NCI-H748 treated with DMSO at 0.1 percent for 48 hours (cell line): ENCODE measurements at regions not wholly inside any gene's neighbourhood (a gene's known extent, or its start where the extent isn't known, plus 50 kb on each side); places are given as distances from the start of the nearest gene placed in this dataset.
"Not testable (repeated sequence)": the region's sequence is repeated elsewhere in the genome, so short reads cannot be mapped to it uniquely, and the experiment has no call there.

Source experiments
- DNase-seq: peaks from one replicate; lab custom pipeline; 2025; lab: John Stamatoyannopoulos, UW

DNA sequence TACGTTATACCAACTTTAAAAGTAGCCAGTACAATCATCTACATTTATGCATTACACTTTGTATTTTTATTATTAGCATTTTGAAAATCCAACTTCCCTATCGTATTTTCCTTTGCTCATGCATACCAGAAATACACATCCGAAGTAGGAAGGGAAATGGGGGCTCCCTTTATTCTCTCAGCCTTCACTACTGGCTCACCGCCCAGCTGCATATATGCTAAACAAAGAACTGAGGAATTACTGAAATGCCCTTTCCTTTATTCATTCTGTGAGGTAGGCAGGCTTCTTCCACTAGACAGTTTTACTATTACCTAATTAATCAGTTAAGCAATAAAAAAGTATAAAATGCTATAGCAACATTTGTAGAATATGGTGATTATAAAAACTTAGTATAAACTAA is 291.6 kb downstream of the KLF12 start:
- DNase-seq, result no peak

DNA sequence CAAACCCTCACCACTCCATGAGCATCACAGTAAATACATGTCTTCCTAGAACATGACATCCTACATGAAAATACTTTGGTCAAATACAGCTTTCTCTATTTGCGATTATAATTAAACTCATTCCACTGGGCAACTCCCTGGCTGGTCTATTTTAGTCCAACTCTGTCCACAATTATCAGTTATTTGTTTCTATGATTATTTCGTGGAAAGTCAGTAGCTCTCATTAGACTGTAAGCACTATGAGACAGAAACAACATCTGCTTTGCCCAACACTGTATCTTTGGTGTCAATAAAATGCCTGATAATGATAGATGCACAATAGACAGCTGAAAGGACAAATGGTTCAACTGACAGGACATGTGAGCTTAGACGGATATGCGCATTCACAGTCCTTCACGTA is 292.0 kb downstream of the KLF12 start:
- no peak for DNase-seq

GRCh38 chr13:73837147-73837546 is 297.1 kb downstream of the KLF12 start:
- DNase-seq, result no peak

DNA sequence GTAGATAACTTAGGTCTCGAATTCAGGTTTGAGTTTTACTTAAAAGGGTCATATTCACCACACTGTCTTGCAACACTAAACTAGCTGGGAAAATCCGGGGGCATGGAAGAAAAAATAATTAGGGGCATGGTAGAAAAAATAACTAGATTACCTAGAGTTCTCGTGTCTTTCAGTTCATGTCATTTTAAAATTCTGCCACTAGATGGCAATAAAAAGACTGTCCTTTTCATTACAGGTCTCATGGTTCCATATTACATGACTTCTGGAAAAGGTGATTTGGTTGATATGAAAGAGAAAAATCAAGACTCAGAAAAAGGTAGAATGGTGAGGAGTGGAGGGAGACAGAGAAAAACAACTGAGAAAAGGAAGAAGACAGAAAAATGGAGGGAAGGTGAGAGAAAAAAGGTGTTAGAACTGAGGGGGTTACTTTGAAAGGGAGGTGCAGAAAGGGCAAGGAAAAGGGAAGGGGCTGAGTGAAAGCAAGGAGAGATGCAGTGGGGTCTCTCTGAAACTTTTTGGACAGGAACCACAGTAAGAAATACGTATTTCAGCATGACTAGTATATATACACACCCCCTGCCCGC is 299.0 kb downstream of the KLF12 start:
- peak; percentile 35 for DNase-seq

GRCh38 chr13:73833325-73834070 is 300.7 kb downstream of the KLF12 start:
- DNase-seq, result no peak

DNA sequence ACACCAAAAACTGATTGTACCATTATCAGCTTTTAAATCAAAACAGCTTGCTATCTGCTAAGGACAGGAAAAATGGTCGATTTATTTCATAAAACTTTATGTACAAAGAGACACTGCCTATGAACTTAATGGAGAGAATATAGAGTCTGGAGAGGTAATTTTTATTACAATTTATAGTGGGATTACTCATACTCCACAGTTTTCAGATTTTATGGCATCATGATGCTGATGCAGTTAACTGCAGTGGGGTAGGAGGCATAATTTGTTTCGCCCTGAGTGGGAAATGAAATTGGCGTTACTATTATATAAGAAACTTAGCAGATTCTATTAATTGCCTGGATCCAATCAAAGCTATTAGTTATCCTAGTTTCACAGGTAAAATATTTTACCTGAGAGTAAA is 301.4 kb downstream of the KLF12 start:
- no peak for DNase-seq

- no peak for DNase-seq
Observed at GRCh38 chr13:73832128-73832588, 302.0 kb downstream of the KLF12 start.

DNA sequence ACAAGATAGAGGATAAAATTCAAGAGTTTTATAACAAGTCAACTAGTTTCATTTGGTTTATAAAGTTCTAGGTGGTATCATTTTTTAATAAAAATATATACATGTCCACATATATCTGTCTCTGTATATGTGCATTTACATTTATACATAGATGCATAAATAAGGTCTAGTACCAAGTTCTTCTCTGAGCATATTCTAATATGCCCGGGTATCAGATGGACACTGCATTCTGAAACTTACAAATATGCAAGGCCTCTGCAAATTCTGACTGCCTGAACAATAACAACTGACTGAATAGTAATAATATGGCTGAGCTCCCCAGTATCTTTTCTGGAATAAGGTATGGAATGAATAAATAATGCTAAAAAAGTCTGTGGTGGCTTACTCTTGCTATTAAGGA is 304.8 kb downstream of the KLF12 start:
- DNase-seq, result no peak

- DNase-seq, result no peak
Observed at GRCh38 chr13:73828811-73829210, 305.4 kb downstream of the KLF12 start.

- no peak for DNase-seq
Observed at GRCh38 chr13:73827434-73827833, 306.8 kb downstream of the KLF12 start.

DNA sequence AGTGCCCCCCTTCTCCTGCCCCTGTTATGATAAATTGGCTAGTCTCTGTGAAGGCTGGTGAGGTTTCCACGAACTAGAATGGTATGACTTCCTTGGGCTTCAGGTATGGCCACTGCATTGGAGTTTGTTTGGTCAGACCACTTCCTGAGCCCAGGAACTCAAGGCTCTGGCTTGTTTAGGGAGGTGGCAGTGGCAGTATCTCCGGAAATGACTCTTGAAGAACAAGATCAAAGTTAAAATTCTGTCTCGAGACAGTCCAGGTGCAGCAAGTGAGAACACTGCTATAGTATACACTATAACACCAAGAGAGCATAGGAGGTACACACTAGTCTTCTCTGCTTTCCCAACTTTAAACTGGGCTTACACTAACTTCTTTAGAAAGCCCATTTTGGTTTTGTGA is 309.1 kb downstream of the KLF12 start:
- DNase-seq, result no peak

DNA sequence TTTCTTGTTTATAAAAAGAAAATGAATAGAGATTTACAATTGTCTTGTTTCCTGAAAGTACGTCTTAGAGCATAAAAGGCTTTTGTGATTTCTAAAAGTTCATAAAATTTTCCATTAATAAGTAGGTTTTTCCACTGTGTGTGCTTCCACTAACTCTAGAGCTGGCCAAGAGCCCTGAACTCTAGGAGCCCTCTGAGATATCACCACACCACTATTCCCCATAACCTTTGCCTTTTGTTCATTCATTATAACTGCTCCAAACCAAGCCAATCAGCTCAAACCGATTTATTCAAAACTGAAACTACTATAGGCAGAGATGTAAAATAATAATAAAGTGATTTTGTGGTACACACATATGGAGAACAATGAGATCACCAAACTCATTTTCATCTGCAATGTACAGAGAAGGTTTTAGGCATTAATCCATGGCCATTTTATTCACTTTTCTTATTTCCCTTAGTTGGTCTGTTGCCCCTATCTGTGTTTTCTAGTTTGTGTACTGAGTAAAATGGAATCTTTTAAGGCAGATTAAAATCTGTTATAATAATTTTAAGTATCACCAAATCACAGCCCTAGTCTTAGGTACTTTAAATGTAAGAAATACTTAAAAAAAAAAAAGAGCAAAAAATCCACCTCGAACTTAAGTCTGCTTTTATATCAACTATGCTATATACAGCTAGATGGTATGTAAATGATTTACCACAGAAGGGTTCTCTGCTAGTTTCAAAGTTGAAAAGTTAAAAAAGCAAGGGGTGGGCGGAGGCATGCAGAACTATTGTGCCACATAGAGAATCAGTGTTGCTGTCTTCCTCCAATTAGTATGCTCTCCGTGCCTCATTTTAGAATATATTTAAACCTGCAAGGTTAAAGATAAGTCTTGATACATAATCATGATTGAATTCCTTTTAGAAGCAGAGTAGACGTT is 311.3 kb downstream of the KLF12 start:
- DNase-seq, result no peak

DNA sequence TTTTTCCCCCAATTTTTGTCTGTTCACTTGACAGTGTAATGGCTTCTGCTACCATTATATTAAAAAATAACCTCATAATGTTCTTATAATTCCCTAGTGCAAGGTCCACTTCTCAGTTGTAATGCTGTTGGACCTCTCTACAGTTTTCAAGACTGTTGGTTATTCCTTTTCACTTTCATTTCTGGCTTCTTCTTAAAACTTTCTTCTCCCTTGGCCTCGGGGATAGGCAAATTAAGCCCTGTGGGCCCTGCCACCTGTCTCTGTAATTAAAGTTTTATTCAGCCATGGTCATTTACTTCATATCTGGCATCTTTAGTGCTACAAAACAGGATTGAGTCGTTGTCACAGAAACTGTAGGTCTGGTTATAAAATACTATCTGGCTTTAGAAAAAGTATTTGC is 313.5 kb downstream of the KLF12 start:
- DNase-seq, result no peak

DNA sequence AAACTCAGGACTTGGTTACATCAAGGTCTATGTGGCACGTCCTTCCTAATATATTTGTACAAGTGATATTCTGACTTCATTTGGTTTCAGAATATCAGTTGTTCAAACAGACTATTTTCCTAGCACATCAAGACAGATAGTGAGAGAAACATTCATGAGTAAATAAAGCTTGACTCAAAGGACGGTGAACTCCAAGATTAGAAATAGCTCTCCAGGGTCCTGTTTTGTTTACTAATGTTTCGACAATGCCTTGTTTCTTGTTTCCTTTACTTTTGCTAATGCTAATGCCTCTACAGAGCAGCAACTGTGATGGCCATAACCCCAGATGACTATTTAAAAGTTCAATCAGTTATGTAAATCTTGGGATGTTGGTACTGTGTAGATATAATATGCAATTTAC is 313.9 kb downstream of the KLF12 start:
- DNase-seq, result no peak

DNA sequence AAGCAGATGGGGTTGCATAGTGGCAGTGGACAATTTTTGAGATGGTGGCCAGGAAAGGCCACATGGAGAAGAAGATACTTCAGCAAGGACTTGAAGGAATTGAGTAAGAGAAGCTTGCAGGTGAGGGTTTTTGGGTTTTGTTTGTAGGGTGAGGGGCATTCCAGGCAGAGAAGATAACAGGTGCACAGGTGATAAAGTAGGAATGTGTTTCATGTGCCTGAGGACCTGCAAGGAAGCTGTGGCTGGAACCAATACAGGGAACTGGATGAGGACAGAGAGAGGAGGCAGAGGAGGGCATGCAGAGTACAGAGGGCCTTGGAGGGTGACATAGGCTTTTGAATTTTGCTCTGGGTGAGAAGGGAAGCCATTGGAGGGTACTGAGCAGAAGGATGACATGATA is 314.5 kb downstream of the KLF12 start:
- no peak for DNase-seq

GRCh38 chr13:73816702-73817101 is 317.5 kb downstream of the KLF12 start:
- no peak for DNase-seq

- no peak for DNase-seq
Observed at GRCh38 chr13:73815796-73816195, 318.4 kb downstream of the KLF12 start.

DNA sequence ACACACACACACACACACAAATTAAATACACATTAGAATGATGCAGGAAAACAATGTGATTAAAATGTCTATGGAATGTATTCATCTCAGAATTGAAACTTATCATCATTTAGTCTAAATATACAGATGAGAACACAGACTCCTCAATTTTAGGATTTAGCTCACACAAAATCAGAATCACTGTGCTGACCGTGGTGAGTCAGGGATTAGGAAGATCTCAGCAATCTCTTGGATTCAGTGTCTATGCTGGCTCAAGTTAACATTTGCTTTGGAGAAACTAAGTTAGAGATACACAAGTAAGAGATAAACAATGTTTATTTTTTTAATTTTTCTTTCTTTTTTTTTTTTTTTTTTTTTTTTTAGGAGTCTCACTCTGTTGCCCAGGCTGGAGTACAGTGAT is 323.6 kb downstream of the KLF12 start:
- DNase-seq, result no peak

- DNase-seq, result no peak
Observed at GRCh38 chr13:73809561-73809960, 324.6 kb downstream of the KLF12 start.

DNA sequence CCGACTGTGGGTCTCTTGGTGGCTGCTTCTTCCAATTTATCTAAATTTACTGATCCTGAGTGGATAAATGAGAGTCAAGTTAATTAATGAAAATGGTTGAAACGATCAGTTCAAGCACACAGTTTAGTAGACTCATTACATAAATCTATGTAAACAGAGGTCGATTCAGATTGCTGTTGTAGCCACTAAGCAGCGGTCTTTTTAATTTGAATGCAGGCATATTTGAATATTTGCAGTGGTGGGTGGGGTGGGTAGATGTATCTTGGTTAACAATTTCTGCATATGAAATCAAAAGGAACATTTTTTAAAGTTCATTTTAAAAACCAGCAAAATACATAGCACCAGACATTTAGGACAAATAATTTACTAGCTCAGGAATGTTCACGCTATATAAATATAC is 325.9 kb downstream of the KLF12 start:
- DNase-seq, result peak; percentile 72

DNA sequence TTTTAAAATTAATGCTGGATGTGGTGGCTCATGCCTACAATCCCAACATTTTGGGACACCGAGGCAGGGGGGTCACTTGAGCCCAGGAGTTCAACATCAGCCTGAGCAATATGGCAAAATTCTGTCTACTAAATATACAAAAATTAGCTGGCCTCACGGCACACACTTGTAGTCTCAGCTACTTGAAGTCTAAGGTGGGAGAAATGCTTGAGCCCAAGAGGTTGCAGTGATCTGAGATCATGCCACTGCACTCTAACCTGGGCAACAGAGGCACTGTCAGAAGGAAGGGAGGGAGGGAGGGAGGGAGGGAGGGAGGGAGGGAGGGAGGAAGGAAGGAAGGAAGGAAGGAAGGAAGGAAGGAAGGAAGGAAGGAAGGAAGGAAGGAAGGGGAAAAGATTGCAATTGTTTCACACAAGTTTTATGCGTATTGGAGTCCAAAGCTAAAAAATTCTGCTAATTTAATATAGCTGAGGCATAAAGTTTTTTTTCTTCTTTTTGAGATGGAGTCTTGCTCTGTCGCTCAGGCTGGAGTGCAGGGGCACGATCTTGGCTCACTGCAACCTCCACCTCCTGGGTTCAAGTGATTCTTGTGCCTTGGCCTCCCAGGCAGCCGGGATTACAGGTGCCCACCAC is 328.8 kb downstream of the KLF12 start:
- DNase-seq, result not testable (repeated sequence)

GRCh38 chr13:73803997-73804396 is 330.2 kb downstream of the KLF12 start:
- DNase-seq, result no peak
